CD4-positive, alpha-beta T cell treated with Interleukin-21 for 1 hour (primary cell): ENCODE measurements at regions not wholly inside any gene's neighbourhood (a gene's known extent, or its start where the extent isn't known, plus 50 kb on each side); places are given as distances from the start of the nearest gene placed in this dataset.
A peak's percentile ranks its signal among the peaks of the same experiment; 100 is the strongest.
"Not testable (repeated sequence)": the region's sequence is repeated elsewhere in the genome, so short reads cannot be mapped to it uniquely, and the experiment has no call there.

Experiments used
- DNase-seq: peaks from one replicate; pipeline ENCODE4 v3.0.0-alpha.2; 2020

DNA sequence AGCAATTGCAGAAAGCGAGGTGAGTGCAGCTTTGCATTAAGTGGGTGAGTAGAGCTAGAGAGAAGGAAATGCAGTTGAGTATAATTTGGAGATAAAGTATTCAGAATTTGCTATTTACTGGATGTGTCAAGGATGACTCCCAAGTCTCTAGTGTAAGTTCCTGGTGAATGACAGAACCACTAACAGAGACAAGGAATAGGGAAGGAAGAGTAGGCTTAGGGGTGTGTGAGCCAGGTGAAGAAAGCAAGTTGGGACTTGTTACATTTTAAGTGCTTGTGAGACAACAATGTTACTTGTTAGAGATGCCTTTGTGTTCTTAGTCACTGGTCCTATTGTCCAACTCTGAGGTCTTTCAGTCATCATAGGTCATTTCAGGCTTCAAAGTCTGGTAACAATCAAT is 70.8 kb downstream of the TBC1D26 start:
- not testable (repeated sequence) for DNase-seq

- not testable (repeated sequence) for DNase-seq
These were observed 74.7 kb downstream of the TBC1D26 start for GRCh38 chr17:15806825-15807224.

- not testable (repeated sequence) for DNase-seq
These were observed 81.3 kb downstream of the TBC1D26 start for GRCh38 chr17:15813388-15813787.

GRCh38 chr17:15814003-15814402 is 81.9 kb downstream of the TBC1D26 start:
- not testable (repeated sequence) for DNase-seq

GRCh38 chr17:15817861-15818260 is 85.8 kb downstream of the TBC1D26 start:
- DNase-seq: not testable (repeated sequence)

DNA sequence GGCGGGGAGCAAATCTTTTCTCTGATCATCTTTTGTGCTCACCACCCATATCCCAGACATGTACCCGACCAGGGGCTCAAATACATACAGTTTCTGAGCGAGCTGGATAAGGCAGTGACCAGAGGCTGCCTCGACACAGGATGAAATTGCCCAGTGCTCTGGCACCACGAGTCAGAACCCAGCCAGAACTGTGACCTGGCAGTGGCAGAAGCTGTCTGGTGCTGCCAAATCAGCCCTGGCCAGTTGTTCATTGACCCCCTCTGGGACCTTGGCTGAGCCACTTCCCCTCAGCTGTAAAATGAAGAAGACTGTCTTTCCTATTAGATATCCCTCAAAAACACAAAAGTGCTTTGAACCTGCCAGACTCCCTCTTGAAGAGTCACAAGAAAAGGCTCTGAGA is 90.2 kb downstream of the TBC1D26 start:
- DNase-seq: not testable (repeated sequence)

- DNase-seq: peak; percentile 67
These were observed 96.7 kb downstream of the TBC1D26 start for GRCh38 chr17:15828727-15829314.

DNA sequence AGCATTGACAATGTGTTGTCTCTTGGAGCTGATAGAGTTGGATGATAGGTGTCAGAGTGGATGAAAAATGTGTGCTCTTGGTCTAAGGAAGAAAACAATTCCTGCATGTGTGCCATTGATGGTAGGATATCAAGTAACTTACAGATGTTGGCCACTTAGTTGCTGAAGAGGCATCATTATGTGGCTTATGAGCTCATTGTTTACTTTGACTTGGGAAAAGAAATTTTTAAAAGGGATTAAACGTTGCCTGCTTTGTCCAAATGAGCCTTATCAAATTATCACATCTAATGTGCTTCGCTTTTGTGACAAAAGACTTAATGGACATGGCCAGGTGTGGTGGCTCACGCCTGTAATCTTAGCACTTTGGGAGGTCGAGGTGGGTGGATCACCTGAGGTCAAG is 98.1 kb downstream of the TBC1D26 start:
- DNase-seq: not testable (repeated sequence)

- DNase-seq: peak; percentile 4
These were observed 99.1 kb downstream of the TBC1D26 start for GRCh38 chr17:15831182-15831581.

DNA sequence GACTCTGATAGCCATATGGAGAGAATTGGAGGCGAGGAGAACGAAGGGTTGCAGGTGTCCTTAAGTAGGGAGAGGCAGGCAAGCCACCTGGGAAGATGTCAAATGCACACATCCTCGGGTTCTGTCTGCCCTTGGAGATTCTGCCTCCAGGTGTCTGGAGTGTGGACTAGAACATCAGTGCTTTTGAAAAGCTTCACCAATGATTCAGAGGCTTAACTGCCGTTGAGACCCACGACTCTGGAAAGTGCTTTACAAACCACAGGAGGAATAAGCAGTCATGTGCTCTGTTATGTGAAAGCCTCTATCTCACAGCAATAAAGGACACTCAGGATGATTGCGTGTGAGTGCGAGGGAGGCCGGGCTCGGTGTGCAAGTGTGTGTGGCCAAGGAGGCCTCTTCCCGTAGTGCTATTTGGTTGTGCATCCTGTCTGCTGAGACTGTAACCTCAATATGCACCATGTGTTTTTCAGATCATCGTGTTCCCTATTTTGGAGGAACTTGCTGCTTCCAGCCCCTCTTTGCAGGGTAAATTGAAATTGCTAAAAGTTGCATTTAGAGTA is 100.9 kb downstream of the TBC1D26 start:
- not testable (repeated sequence) for DNase-seq

GRCh38 chr17:15833890-15834289 is 101.8 kb downstream of the TBC1D26 start:
- not testable (repeated sequence) for DNase-seq

GRCh38 chr17:15835481-15835880 is 103.4 kb downstream of the TBC1D26 start:
- not testable (repeated sequence) for DNase-seq

DNA sequence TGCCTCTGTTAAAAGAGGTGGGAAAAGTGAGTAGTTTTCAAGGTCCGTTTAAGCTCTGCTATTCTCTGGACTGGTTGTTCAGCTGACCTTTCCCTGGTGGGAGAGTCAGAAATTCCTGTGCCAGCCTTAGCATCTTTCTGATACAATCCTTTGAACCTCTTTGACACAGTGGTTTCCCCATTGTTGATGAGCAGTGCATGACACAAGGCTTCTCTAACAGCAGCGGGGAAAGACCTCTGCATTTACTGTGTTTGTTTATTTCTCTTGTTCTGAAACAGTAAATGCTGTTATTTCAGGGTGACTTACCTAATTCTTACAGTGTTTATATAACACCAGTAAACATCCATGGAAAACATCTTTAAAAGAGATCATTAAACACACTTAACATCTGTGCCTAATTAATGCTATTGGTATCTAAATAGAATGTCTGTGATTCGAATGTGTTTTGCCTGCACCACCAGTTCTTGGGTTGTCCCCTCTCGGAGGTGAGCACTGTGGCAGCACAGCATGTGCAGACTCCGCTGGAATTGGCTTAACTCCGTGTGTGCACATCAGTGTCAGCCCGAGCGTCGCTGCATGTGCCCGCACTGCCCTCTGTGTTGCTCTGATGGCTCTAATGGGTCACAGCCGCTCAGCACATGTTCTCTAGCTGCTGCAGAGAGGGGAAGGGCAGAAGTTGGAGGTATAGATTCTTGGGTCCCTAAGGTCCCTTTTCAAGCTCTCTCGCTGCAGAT is 104.3 kb downstream of the TBC1D26 start:
- DNase-seq: not testable (repeated sequence)

GRCh38 chr17:15836991-15837390 is 104.9 kb downstream of the TBC1D26 start:
- DNase-seq: not testable (repeated sequence)

DNA sequence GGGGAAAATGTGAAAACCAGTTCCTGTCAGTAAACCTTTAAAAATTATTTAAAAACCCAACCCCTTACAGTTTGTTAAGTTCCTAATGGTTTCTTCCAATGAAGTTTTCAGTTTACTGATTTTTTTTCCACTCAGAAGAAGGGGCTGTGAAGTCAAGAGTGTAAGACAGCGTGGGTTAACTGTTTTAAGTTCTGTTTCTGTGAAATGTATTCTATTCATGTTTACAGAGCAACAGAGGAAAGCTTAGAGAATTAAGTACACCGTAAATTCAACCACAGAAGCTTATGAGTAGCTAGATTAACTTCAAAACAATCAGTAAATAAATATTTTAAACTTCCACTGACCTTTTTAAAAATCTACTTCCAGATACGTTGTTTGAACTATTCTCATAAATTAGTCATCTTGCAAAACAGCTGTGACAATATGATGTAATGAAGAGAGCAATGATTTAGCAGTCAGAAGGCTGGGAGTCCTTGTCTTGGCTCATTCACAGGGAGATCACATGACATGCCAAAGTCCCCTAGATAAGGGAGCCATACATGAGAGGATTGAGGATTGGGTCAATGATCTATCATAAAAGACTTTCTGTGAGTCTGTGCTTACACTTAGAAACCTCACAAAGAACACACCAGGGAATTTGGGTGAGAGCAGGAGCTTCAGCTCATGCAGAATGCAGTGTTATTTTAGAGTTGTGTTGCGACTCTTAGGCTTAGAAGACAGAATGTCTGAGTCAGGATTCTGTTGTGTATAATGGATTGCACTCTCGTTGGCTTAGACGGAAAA is 97.3 kb upstream of the ADORA2B start:
- DNase-seq: not testable (repeated sequence)

DNA sequence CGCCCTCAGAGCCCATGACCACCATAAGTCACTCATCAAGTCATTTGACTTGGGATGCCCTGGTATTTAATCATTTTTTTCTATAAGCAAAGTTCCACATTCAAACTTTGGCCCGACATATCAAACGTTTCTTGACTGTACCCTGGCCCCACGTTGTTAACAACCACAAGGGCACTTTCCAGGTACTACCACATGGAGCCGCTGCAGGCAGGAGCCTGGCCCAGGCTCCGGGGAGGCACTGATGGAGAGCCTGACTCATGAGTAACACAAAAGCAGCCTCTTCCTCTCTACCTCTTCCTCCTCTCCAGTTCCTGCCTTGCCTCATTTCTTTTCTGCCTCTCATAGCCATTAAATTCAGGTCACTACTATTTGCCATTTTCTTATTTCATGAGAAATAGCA is 95.9 kb upstream of the ADORA2B start:
- peak; percentile 45 for DNase-seq

DNA sequence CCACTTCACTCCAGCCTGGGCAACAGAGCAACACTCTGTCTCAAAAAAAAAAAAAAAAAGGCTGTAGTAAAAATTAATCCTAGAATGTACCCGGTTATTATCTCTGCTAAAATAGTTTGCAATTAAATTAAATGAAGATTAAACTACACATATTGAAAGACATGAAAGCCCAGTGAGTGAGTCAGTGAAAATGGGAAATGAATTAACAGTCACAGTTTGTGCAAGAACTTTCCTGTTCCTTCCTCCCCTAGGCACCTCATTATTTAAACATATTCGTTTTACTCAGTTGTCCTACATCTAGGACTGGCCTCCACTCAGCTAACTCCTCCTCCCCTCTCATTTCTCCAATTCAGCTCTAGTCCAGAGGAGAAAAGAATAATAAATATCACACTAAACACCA is 94.9 kb upstream of the ADORA2B start:
- not testable (repeated sequence) for DNase-seq

GRCh38 chr17:15850687-15851086 is 94.2 kb upstream of the ADORA2B start:
- DNase-seq: not testable (repeated sequence)

- not testable (repeated sequence) for DNase-seq
These were observed 92.1 kb upstream of the ADORA2B start for GRCh38 chr17:15852863-15853262.

DNA sequence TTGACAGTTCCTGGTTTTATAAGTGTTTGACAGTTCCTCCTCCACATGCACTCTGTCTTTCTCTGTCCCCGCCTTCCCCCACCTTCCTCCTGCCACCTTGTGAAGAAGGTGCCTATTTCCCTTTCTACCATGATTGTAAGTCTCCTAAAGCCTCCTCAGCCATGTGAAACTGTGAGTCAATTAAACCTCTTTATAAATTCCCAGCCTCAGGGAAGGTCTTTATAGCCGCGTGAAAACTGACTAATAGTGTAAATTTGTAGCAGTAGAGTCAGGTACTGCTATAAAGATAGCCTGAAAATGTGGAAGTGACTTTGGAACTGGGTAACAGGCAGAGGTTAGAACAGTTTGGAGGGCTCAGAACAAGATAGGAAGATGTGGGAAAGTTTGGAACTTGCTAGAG is 88.7 kb upstream of the ADORA2B start:
- not testable (repeated sequence) for DNase-seq

- not testable (repeated sequence) for DNase-seq
These were observed 88.2 kb upstream of the ADORA2B start for GRCh38 chr17:15856745-15857144.

- not testable (repeated sequence) for DNase-seq
These were observed 86.8 kb upstream of the ADORA2B start for GRCh38 chr17:15858082-15858481.

- not testable (repeated sequence) for DNase-seq
These were observed 84.2 kb upstream of the ADORA2B start for GRCh38 chr17:15860774-15861173.
